Neural cell (in vitro differentiated cells): ENCODE measurements at regions not wholly inside any gene's neighbourhood (a gene's known extent, or its start where the extent isn't known, plus 50 kb on each side); places are given as distances from the start of the nearest gene placed in this dataset.

Experiments used
- H2AFZ ChIP-seq: fragments of 200-600, 300-800 bp; sonication (generic), shearing (Covaris generic); 2 replicates; pipeline ENCODE4 v1.6.0; 2014; ENCODE audit warnings: low read depth, mild to moderate bottlenecking, antibody characterized with exemption, low read length, moderate library complexity
- H3F3A ChIP-seq: fragments of 200-600 bp; shearing (Covaris generic); 2 replicates; pipeline ENCODE4 v1.6.1; 2016; ENCODE audit warnings: mild to moderate bottlenecking, moderate library complexity, mixed read lengths, antibody characterized with exemption, low read length; ENCODE audit not compliant: insufficient read depth, poor library complexity, severe bottlenecking
- H3K27ac ChIP-seq: fragments of 200-600, 300-800 bp; sonication (generic), shearing (Covaris generic); 2 replicates; pipeline ENCODE4 v1.5.1; 2014; ENCODE audit warnings: mild to moderate bottlenecking, low read length, moderate library complexity
- H3K27me3 ChIP-seq: fragments of 300-800, 200-600 bp; sonication (generic), shearing (Covaris generic); 2 replicates; pipeline ENCODE4 v1.6.0; 2014; ENCODE audit warnings: mild to moderate bottlenecking, low read depth, low read length, moderate library complexity; ENCODE audit not compliant: insufficient read depth
- H3K36me3 ChIP-seq: fragments of 300-800, 200-600 bp; sonication (generic), shearing (Covaris generic); 2 replicates; pipeline ENCODE4 v1.5.1; 2014; ENCODE audit warnings: mild to moderate bottlenecking, antibody characterized with exemption, low read length, moderate library complexity; ENCODE audit not compliant: insufficient read depth
- H3K4me2 ChIP-seq: fragments of 300-800, 200-600 bp; sonication (generic), shearing (Covaris generic); 2 replicates; pipeline ENCODE4 v1.6.0; 2014; ENCODE audit warnings: mild to moderate bottlenecking, low read length
- H3K4me3 ChIP-seq: fragments of 300-800, 200-600 bp; sonication (generic), shearing (Covaris generic); 2 replicates; pipeline ENCODE4 v1.5.1; 2014; ENCODE audit warnings: mild to moderate bottlenecking, low read length, moderate library complexity
- H3K79me2 ChIP-seq: fragments of 200-600 bp; shearing (Covaris generic); replicated peaks from 2 replicates; pipeline ENCODE4 v1.6.0; 2014; ENCODE audit warnings: mild to moderate bottlenecking, low read length, moderate library complexity; ENCODE audit not compliant: insufficient read depth
- H3K9ac ChIP-seq: fragments of 300-800, 200-600 bp; sonication (generic), shearing (Covaris generic); 2 replicates; pipeline ENCODE4 v1.6.1; 2016; ENCODE audit warnings: mild to moderate bottlenecking, low read length, mixed read lengths
- H3K9me2 ChIP-seq: fragments of 200-600 bp; shearing (Covaris generic); 2 replicates; pipeline ENCODE4 v1.6.1; 2016; ENCODE audit warnings: mild to moderate bottlenecking, low read length, mixed read lengths; ENCODE audit not compliant: insufficient read depth
- H3K9me3 ChIP-seq: fragments of 200-600, 300-800 bp; sonication (generic), shearing (Covaris generic); 2 replicates; pipeline ENCODE4 v1.6.1; 2016; ENCODE audit warnings: mild to moderate bottlenecking, mixed run types, low read length, moderate library complexity, mixed read lengths
- H4K20me1 ChIP-seq: fragments of 200-600 bp; shearing (Covaris generic); 2 replicates; pipeline ENCODE4 v1.6.1; 2016; ENCODE audit warnings: mild to moderate bottlenecking, mixed run types; ENCODE audit not compliant: insufficient read depth
- CTCF ChIP-seq: fragments of 450-650 bp; IDR thresholded peaks from 2 replicates; pipeline ENCODE4 v1.5.1; 2014; ENCODE audit warnings: antibody characterized with exemption, mild to moderate bottlenecking, moderate library complexity; ENCODE audit not compliant: poor library complexity, severe bottlenecking
- EP300 ChIP-seq: fragments of 450-650 bp; conservative IDR thresholded peaks from 2 replicates; pipeline ENCODE4 v1.6.1; 2014; ENCODE audit warnings: antibody characterized with exemption, mild to moderate bottlenecking, moderate library complexity; ENCODE audit not compliant: poor library complexity, severe bottlenecking
- EZH2 ChIP-seq: fragments of 200-600, 300-800 bp; shearing (Covaris generic), sonication (generic); IDR thresholded peaks from 2 replicates; pipeline ENCODE4 v1.6.1; 2014; ENCODE audit warnings: antibody characterized with exemption, low read length, borderline replicate concordance, mild to moderate bottlenecking; ENCODE audit not compliant: insufficient read depth, poor library complexity, severe bottlenecking
- MXI1 ChIP-seq: fragments of 450-650 bp; conservative IDR thresholded peaks from 2 replicates; pipeline ENCODE4 v1.6.1; 2014; ENCODE audit warnings: antibody characterized with exemption, mild to moderate bottlenecking; ENCODE audit not compliant: poor library complexity, severe bottlenecking
- POLR2AphosphoS5 ChIP-seq: IDR thresholded peaks from 2 replicates; pipeline ENCODE4 v1.6.1; 2012
- RAD21 ChIP-seq: fragments of 450-650 bp; conservative IDR thresholded peaks from 2 replicates; pipeline ENCODE4 v1.6.1; 2014; ENCODE audit warnings: antibody characterized with exemption, mild to moderate bottlenecking, moderate library complexity
- REST ChIP-seq: IDR thresholded peaks from 2 replicates; pipeline ENCODE4 v1.6.1; 2012; ENCODE audit warnings: borderline replicate concordance
- SMC3 ChIP-seq: fragments of 450-650 bp; conservative IDR thresholded peaks from 2 replicates; pipeline ENCODE4 v1.6.1; 2014; ENCODE audit warnings: antibody characterized with exemption, mild to moderate bottlenecking, moderate library complexity; ENCODE audit not compliant: poor library complexity
- TAF1 ChIP-seq: IDR thresholded peaks from 2 replicates; pipeline ENCODE4 v1.6.1; 2012; ENCODE audit warnings: low read depth

GRCh38 chr6:128573036-128573435 lies 52.6 kb upstream of the PTPRK start:
- Histone ChIP-seq H3F3A (no peaks in the 10 kb centered on the region), H3K9me3 (no peaks in the 10 kb centered on the region), H3K27ac (no peak overlapping the region), H3K79me2 (no peaks in the 10 kb centered on the region), H4K20me1 (no peaks in the 10 kb centered on the region), H3K27me3 (no peaks in the 10 kb centered on the region), H3K9ac (no peak overlapping the region), H3K9me2 (no peaks in the 10 kb centered on the region), H2AFZ (no peak overlapping the region), H3K4me3 (no peak overlapping the region), H3K4me2 (no peak overlapping the region), H3K36me3 (no peaks in the 10 kb centered on the region)
- TF ChIP-seq EZH2 = no peak
- no peak for TF ChIP-seq SMC3
- TF ChIP-seq REST = no peak
- no peak for TF ChIP-seq TAF1
- no peak for TF ChIP-seq CTCF
- no peak for TF ChIP-seq RAD21
- no peak for TF ChIP-seq MXI1
- no peak for TF ChIP-seq POLR2AphosphoS5
- TF ChIP-seq EP300 = no peak

- TF ChIP-seq POLR2AphosphoS5 = no peak
- no peak for TF ChIP-seq RAD21
- TF ChIP-seq CTCF = no peak
- no peak for TF ChIP-seq SMC3
- TF ChIP-seq TAF1 = no peak
- TF ChIP-seq REST = no peak
- no peak for TF ChIP-seq MXI1
- no peak for TF ChIP-seq EZH2
- no peak for TF ChIP-seq EP300
- no peaks in the 10 kb centered on the region for H3K27me3 ChIP-seq
- H3K79me2 ChIP-seq = no peaks in the 10 kb centered on the region
- no peak overlapping the region for H3K4me2 ChIP-seq
- H3K4me3 ChIP-seq = no peak overlapping the region
- H3K36me3 ChIP-seq = no peaks in the 10 kb centered on the region
- H3K27ac ChIP-seq = no peak overlapping the region
- no peaks in the 10 kb centered on the region for H3F3A ChIP-seq
- no peaks in the 10 kb centered on the region for H4K20me1 ChIP-seq
- no peak overlapping the region for H2AFZ ChIP-seq
- no peaks in the 10 kb centered on the region for H3K9me2 ChIP-seq
- no peaks in the 10 kb centered on the region for H3K9me3 ChIP-seq
- no peak overlapping the region for H3K9ac ChIP-seq
Observed at GRCh38 chr6:128572294-128572693, 51.9 kb upstream of the PTPRK start.
